Endodermal cell (in vitro differentiated cells): ENCODE measurements at regions not wholly inside any gene's neighbourhood (a gene's known extent, or its start where the extent isn't known, plus 50 kb on each side); places are given as distances from the start of the nearest gene placed in this dataset.

Experiments
- DNase-seq: peaks from one replicate; pipeline ENCODE4 v3.0.0-alpha.2; 2017
- H3K27ac ChIP-seq: 2 replicates; pipeline ENCODE4 v1.5.1; 2013; ENCODE audit warnings: mild to moderate bottlenecking, low read depth, low read length, moderate library complexity
- H3K27me3 ChIP-seq: 2 replicates; pipeline ENCODE4 v1.6.1; 2013; ENCODE audit warnings: mild to moderate bottlenecking, low read length, moderate library complexity; ENCODE audit not compliant: insufficient read depth, control insufficient read depth, poor library complexity, severe bottlenecking
- H3K36me3 ChIP-seq: 2 replicates; pipeline ENCODE4 v1.7.0; 2013; ENCODE audit warnings: mild to moderate bottlenecking, low read length, moderate library complexity; ENCODE audit not compliant: control insufficient read depth, insufficient read depth
- H3K4me1 ChIP-seq: one replicate; pipeline ENCODE4 v1.7.0; 2013; ENCODE audit warnings: low read length; ENCODE audit not compliant: control insufficient read depth, insufficient read depth
- H3K4me3 ChIP-seq: 2 replicates; pipeline ENCODE4 v1.5.1; 2013; ENCODE audit warnings: mild to moderate bottlenecking, low read length, moderate library complexity
- H3K9ac ChIP-seq: 2 replicates; pipeline ENCODE4 v1.6.1; 2013; ENCODE audit warnings: mild to moderate bottlenecking, low read length, moderate library complexity; ENCODE audit not compliant: poor library complexity, severe bottlenecking; ENCODE audit errors: extremely low read depth
- H3K9me3 ChIP-seq: 2 replicates; pipeline ENCODE4 v1.6.1; 2013; ENCODE audit warnings: mild to moderate bottlenecking, low read length, moderate library complexity; ENCODE audit not compliant: control insufficient read depth
- H3K27ac Mint-ChIP-seq: 2 replicates; pipeline ENCODE4 v1.8.0; 2020; ENCODE audit warnings: mixed read lengths
- H3K27me3 Mint-ChIP-seq: 2 replicates; pipeline ENCODE4 v1.8.0; 2021; ENCODE audit warnings: mild to moderate bottlenecking, mixed read lengths; ENCODE audit not compliant: insufficient read depth
- H3K36me3 Mint-ChIP-seq: 2 replicates; pipeline ENCODE4 v1.8.0; 2020; ENCODE audit warnings: low read depth, mixed read lengths
- H3K4me1 Mint-ChIP-seq: 2 replicates; pipeline ENCODE4 v1.8.0; 2020; ENCODE audit warnings: mixed read lengths
- H3K4me3 Mint-ChIP-seq: 2 replicates; pipeline ENCODE4 v1.8.0; 2020; ENCODE audit warnings: mild to moderate bottlenecking, moderate library complexity, mixed read lengths
- H3K9me3 Mint-ChIP-seq: 2 replicates; pipeline ENCODE4 v1.8.0; 2020; ENCODE audit warnings: mild to moderate bottlenecking, mixed read lengths
- CTCF ChIP-seq: fragments of 200-600 bp; sonication (generic); conservative IDR thresholded peaks from 2 replicates; pipeline ENCODE4 v1.5.0; 2021; ENCODE audit warnings: antibody characterized with exemption, mild to moderate bottlenecking
- WGBS, 2 experiments: methylation state at CpG; one replicate each; pipeline versions ENCODE4 v1.1.5 to v1.1.7; 2013; ENCODE audit warnings: missing lambda C conversion rate in 2 of 2, mixed read lengths in 1 of 2; ENCODE audit not compliant: insufficient coverage in 1 of 2, insufficient read length in 1 of 2; 5-methylcytosine and 5-hydroxymethylcytosine counted together

- Mint-ChIP-seq H3K4me3 (no peak overlapping the region), H3K27ac (no peak overlapping the region), H3K9me3 (peaks cover 72% of the 10 kb centered on the region), H3K36me3 (no peaks in the 10 kb centered on the region), H3K4me1 (no peaks in the 10 kb centered on the region), H3K27me3 (no peaks in the 10 kb centered on the region)
- no peak overlapping the region for H3K27ac ChIP-seq
- H3K4me1 ChIP-seq = no peaks in the 10 kb centered on the region
- H3K9me3 ChIP-seq = peaks cover 79% of the 10 kb centered on the region
- no peak for TF ChIP-seq CTCF
- H3K27me3 ChIP-seq = no peaks in the 10 kb centered on the region
- H3K4me3 ChIP-seq = no peak overlapping the region
- DNase-seq = no peak
- no peak overlapping the region for H3K9ac ChIP-seq
- 50 to 78% methylated on average over 4 of the region's 4 CpGs for WGBS, 2 experiments
- H3K36me3 ChIP-seq = no peaks in the 10 kb centered on the region
Measured at GRCh38 chr7:153858355-153858754, 193.8 kb upstream of the DPP6 start.

GRCh38 chr7:153859239-153859638 lies 193.0 kb upstream of the DPP6 start:
- H3K36me3 Mint-ChIP-seq = no peaks in the 10 kb centered on the region
- TF ChIP-seq CTCF = no peak
- H3K27ac ChIP-seq = no peak overlapping the region
- H3K4me3 Mint-ChIP-seq = no peak overlapping the region
- no peak overlapping the region for H3K4me3 ChIP-seq
- DNase-seq = no peak
- no peaks in the 10 kb centered on the region for H3K4me1 Mint-ChIP-seq
- no peak overlapping the region for H3K27ac Mint-ChIP-seq
- WGBS, 2 experiments = 78 to 91% methylated on average over 6 of the region's 6 CpGs
- peaks cover 85% of the 10 kb centered on the region for H3K9me3 ChIP-seq
- H3K9ac ChIP-seq = no peak overlapping the region
- H3K27me3 Mint-ChIP-seq = no peaks in the 10 kb centered on the region
- H3K4me1 ChIP-seq = no peaks in the 10 kb centered on the region
- H3K27me3 ChIP-seq = no peaks in the 10 kb centered on the region
- peaks cover 76% of the 10 kb centered on the region for H3K9me3 Mint-ChIP-seq
- no peaks in the 10 kb centered on the region for H3K36me3 ChIP-seq

- TF ChIP-seq CTCF = no peak
- peaks cover 47% of the 10 kb centered on the region for H3K9me3 ChIP-seq
- H3K36me3 ChIP-seq = no peaks in the 10 kb centered on the region
- peak; percentile 87 for DNase-seq
- WGBS, 2 experiments = 57 to 77% methylated on average over 23 to 98 of the region's 98 CpGs
- Mint-ChIP-seq H3K9me3 (peaks cover 82% of the 10 kb centered on the region), H3K27me3 (peaks cover 8% of the 10 kb centered on the region), H3K27ac (no peak overlapping the region), H3K4me3 (no peak overlapping the region), H3K4me1 (no peaks in the 10 kb centered on the region), H3K36me3 (peaks cover 2% of the 10 kb centered on the region)
- no peak overlapping the region for H3K4me3 ChIP-seq
- peaks cover 9% of the 10 kb centered on the region for H3K27me3 ChIP-seq
- H3K27ac ChIP-seq = no peak overlapping the region
- H3K9ac ChIP-seq = no peak overlapping the region
- H3K4me1 ChIP-seq = no peaks in the 10 kb centered on the region
Measured at GRCh38 chr7:153886506-153887441, 165.4 kb upstream of the DPP6 start.
